SU-DHL-6 (cell line): ENCODE measurements at regions not wholly inside any gene's neighbourhood (a gene's known extent, or its start where the extent isn't known, plus 50 kb on each side); places are given as distances from the start of the nearest gene placed in this dataset.

Experiments
- H2AFZ ChIP-seq: fragments of 200-600 bp; sonication (generic); 2 replicates; pipeline ENCODE4 v1.6.1; 2014; ENCODE audit warnings: low read depth, mild to moderate bottlenecking, moderate library complexity, mixed read lengths, antibody characterized with exemption, low read length; ENCODE audit not compliant: severe bottlenecking
- H3F3A ChIP-seq: fragments of 200-600 bp; shearing (Covaris generic); 2 replicates; pipeline ENCODE4 v1.6.0; 2016; ENCODE audit warnings: antibody characterized with exemption, mild to moderate bottlenecking; ENCODE audit not compliant: insufficient read depth
- H3K27ac ChIP-seq: fragments of 200-600 bp; sonication (generic); 2 replicates; pipeline ENCODE4 v1.5.1; 2016; ENCODE audit warnings: low read depth, mild to moderate bottlenecking, low read length, moderate library complexity, mixed read lengths
- H3K27me3 ChIP-seq: fragments of 200-600 bp; sonication (generic), shearing (Covaris generic); 2 replicates; pipeline ENCODE4 v1.6.0; 2014; ENCODE audit warnings: mild to moderate bottlenecking, low read length
- H3K36me3 ChIP-seq: fragments of 200-600 bp; sonication (generic); 2 replicates; pipeline ENCODE4 v1.6.1; 2014; ENCODE audit warnings: mild to moderate bottlenecking, low read length, mixed read lengths
- H3K4me2 ChIP-seq: fragments of 300-600, 200-600 bp; shearing (Covaris generic), sonication (generic); 2 replicates; pipeline ENCODE4 v1.6.0; 2014; ENCODE audit warnings: low read length, low read depth, mild to moderate bottlenecking; ENCODE audit not compliant: poor library complexity, severe bottlenecking
- H3K4me3 ChIP-seq: fragments of 200-600 bp; sonication (generic); 2 replicates; pipeline ENCODE4 v1.5.1; 2014; ENCODE audit warnings: antibody characterized with exemption, low read length, mild to moderate bottlenecking, mixed read lengths; ENCODE audit not compliant: insufficient read depth, poor library complexity, severe bottlenecking
- H3K79me2 ChIP-seq: fragments of 200-600 bp; sonication (generic); 2 replicates; pipeline ENCODE4 v1.6.1; 2014; ENCODE audit warnings: mild to moderate bottlenecking, low read length, moderate library complexity; ENCODE audit not compliant: insufficient read depth
- H3K9ac ChIP-seq: fragments of 200-600 bp; sonication (generic); 2 replicates; pipeline ENCODE4 v1.7.0; 2014; ENCODE audit warnings: mild to moderate bottlenecking, low read length
- H3K9me2 ChIP-seq: fragments of 200-600 bp; sonication (generic); replicated peaks from 2 replicates; pipeline ENCODE4 v1.6.1; 2014; ENCODE audit warnings: low read length; ENCODE audit not compliant: insufficient read depth
- H3K9me3 ChIP-seq: fragments of 200-600 bp; sonication (generic); 2 replicates; pipeline ENCODE4 v1.6.1; 2014; ENCODE audit warnings: low read length, mixed read lengths; ENCODE audit not compliant: insufficient read depth
- H4K20me1 ChIP-seq: fragments of 200-600 bp; sonication (generic); 2 replicates; pipeline ENCODE4 v1.6.1; 2014; ENCODE audit warnings: low read depth, mild to moderate bottlenecking, antibody characterized with exemption, low read length, moderate library complexity, mixed read lengths
- EZH2phosphoT487 ChIP-seq: fragments of 200-600 bp; sonication (generic), shearing (Covaris generic); conservative IDR thresholded peaks from 2 replicates; pipeline ENCODE4 v1.6.1; 2018; ENCODE audit warnings: mild to moderate bottlenecking, antibody characterized with exemption, low read length, moderate library complexity, mixed read lengths
- TF ChIP-seq, protein P1 (sequence below): fragments of 200-600 bp; sonication (generic); IDR thresholded peaks from one replicate; pipeline ENCODE4 v1.5.1; 2017; ENCODE audit warnings: antibody characterized with exemption, mild to moderate bottlenecking, low read length, moderate library complexity; ENCODE audit not compliant: insufficient read depth, poor library complexity, severe bottlenecking

GRCh38 chr5:107275333-107275732 lies 395.4 kb downstream of the EFNA5 start:
- Histone ChIP-seq H3K9me2 (no peaks in the 10 kb centered on the region), H3K27ac (no peak overlapping the region), H4K20me1 (no peaks in the 10 kb centered on the region), H3K27me3 (no peaks in the 10 kb centered on the region), H3K4me3 (no peak overlapping the region), H3K9me3 (no peaks in the 10 kb centered on the region), H3K4me2 (no peak overlapping the region), H3K79me2 (no peaks in the 10 kb centered on the region), H2AFZ (no peak overlapping the region), H3K9ac (no peak overlapping the region), H3K36me3 (no peaks in the 10 kb centered on the region), H3F3A (no peaks in the 10 kb centered on the region)
- TF ChIP-seq, protein P1, sequence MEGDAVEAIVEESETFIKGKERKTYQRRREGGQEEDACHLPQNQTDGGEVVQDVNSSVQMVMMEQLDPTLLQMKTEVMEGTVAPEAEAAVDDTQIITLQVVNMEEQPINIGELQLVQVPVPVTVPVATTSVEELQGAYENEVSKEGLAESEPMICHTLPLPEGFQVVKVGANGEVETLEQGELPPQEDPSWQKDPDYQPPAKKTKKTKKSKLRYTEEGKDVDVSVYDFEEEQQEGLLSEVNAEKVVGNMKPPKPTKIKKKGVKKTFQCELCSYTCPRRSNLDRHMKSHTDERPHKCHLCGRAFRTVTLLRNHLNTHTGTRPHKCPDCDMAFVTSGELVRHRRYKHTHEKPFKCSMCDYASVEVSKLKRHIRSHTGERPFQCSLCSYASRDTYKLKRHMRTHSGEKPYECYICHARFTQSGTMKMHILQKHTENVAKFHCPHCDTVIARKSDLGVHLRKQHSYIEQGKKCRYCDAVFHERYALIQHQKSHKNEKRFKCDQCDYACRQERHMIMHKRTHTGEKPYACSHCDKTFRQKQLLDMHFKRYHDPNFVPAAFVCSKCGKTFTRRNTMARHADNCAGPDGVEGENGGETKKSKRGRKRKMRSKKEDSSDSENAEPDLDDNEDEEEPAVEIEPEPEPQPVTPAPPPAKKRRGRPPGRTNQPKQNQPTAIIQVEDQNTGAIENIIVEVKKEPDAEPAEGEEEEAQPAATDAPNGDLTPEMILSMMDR, result no peak
- no peak for TF ChIP-seq EZH2phosphoT487

DNA sequence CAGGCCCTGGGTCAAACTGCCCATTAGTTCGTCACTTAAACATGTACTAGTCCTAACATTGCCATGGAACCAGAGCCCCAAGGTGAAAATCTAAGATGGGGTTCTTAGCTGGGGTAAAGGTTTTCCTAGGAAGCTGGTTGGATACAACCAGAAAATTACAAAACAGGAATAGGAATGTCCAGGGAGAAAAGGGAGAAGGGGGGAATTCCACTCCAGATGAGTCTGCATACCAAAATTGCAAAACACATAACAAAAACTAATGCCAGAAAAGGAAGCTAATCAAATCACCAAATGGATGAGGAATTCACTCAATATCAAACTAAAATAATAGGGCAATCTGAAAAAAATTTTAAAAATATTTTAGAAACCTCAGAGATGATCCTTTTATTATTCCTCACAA lies 396.2 kb downstream of the EFNA5 start:
- no peaks in the 10 kb centered on the region for H3F3A ChIP-seq
- no peaks in the 10 kb centered on the region for H3K79me2 ChIP-seq
- no peaks in the 10 kb centered on the region for H3K9me3 ChIP-seq
- H3K27me3 ChIP-seq, result no peaks in the 10 kb centered on the region
- H4K20me1 ChIP-seq, result no peaks in the 10 kb centered on the region
- H3K4me2 ChIP-seq, result no peak overlapping the region
- H3K9me2 ChIP-seq, result no peaks in the 10 kb centered on the region
- no peak overlapping the region for H3K9ac ChIP-seq
- TF ChIP-seq, protein P1, result no peak
- TF ChIP-seq EZH2phosphoT487, result no peak
- no peak overlapping the region for H3K4me3 ChIP-seq
- no peak overlapping the region for H3K27ac ChIP-seq
- H3K36me3 ChIP-seq, result no peaks in the 10 kb centered on the region
- H2AFZ ChIP-seq, result no peak overlapping the region

- H3K79me2 ChIP-seq, result no peaks in the 10 kb centered on the region
- H3K4me2 ChIP-seq, result no peak overlapping the region
- H3K9ac ChIP-seq, result no peak overlapping the region
- H3K27me3 ChIP-seq, result no peaks in the 10 kb centered on the region
- H2AFZ ChIP-seq, result no peak overlapping the region
- no peaks in the 10 kb centered on the region for H3F3A ChIP-seq
- no peak overlapping the region for H3K4me3 ChIP-seq
- H3K36me3 ChIP-seq, result no peaks in the 10 kb centered on the region
- no peaks in the 10 kb centered on the region for H3K9me3 ChIP-seq
- TF ChIP-seq, protein P1, result no peak
- no peak for TF ChIP-seq EZH2phosphoT487
- H3K9me2 ChIP-seq, result no peaks in the 10 kb centered on the region
- no peaks in the 10 kb centered on the region for H4K20me1 ChIP-seq
- no peak overlapping the region for H3K27ac ChIP-seq
These were observed 397.8 kb downstream of the EFNA5 start for GRCh38 chr5:107272954-107273353.
